Lower leg skin (tissue), 3 donors: ENCODE measurements at regions not wholly inside any gene's neighbourhood (a gene's known extent, or its start where the extent isn't known, plus 50 kb on each side); places are given as distances from the start of the nearest gene placed in this dataset.

Experiments
- CTCF ChIP-seq, 3 donors: fragments of 450-650 bp; IDR thresholded peaks; one replicate each; pipeline ENCODE4 v1.5.1; 2016; ENCODE audit warnings: antibody characterized with exemption in 3 of 3, mild to moderate bottlenecking in 3 of 3, moderate library complexity in 2 of 3
- POLR2A ChIP-seq, 2 donors: fragments of 450-650 bp; IDR thresholded peaks; one replicate each; pipeline ENCODE4 v1.6.1; 2016 to 2017; ENCODE audit warnings: antibody characterized with exemption in 2 of 2, mild to moderate bottlenecking in 1 of 2, moderate library complexity in 1 of 2

GRCh38 chr22:27019827-27020226 lies 362.4 kb downstream of the MIAT start:
- no peak for TF ChIP-seq CTCF (IDR thresholded peaks at IDR 0.05)
- TF ChIP-seq POLR2A (IDR thresholded peaks at IDR 0.05) = no peak
